Aorta (tissue), 5 donors: ENCODE measurements at regions not wholly inside any gene's neighbourhood (a gene's known extent, or its start where the extent isn't known, plus 50 kb on each side); places are given as distances from the start of the nearest gene placed in this dataset.

Source experiments
- ATAC-seq: fragments of 200-7000 bp; cut with Tn5 transposase; one replicate; pipeline ENCODE4 v1.9.1; 2022; ENCODE audit warnings: moderate library complexity; ENCODE audit not compliant: low FRiP score
- DNase-seq, 2 donors: peaks; one replicate each; pipeline ENCODE4 v3.0.0-alpha.2; 2020
- H3K27ac ChIP-seq, 2 donors: one replicate each; pipeline ENCODE4 v1.5.1; 2013; ENCODE audit warnings: low read length in 2 of 2, mild to moderate bottlenecking in 2 of 2, moderate library complexity in 2 of 2, control low read depth in 1 of 2, inconsistent platforms in 1 of 2, low read depth in 1 of 2
- H3K27me3 ChIP-seq, 2 donors: one replicate each; pipeline ENCODE4 v1.6.1; 2013; ENCODE audit warnings: control low read depth in 1 of 2, low read length in 1 of 2, mild to moderate bottlenecking in 1 of 2, moderate library complexity in 1 of 2; ENCODE audit not compliant: insufficient read depth in 2 of 2, control insufficient read depth in 1 of 2
- H3K36me3 ChIP-seq, 2 donors: one replicate each; pipeline ENCODE4 v1.6.1; 2013; ENCODE audit warnings: control low read depth in 1 of 2, low read length in 1 of 2, mild to moderate bottlenecking in 1 of 2; ENCODE audit not compliant: insufficient read depth in 2 of 2, control insufficient read depth in 1 of 2
- H3K4me1 ChIP-seq, 2 donors: one replicate each; pipeline ENCODE4 v1.6.1; 2013; ENCODE audit warnings: low read length in 2 of 2, control low read depth in 1 of 2, mild to moderate bottlenecking in 1 of 2, moderate library complexity in 1 of 2; ENCODE audit not compliant: insufficient read depth in 2 of 2, control insufficient read depth in 1 of 2
- H3K4me3 ChIP-seq, 2 donors: one replicate each; pipeline ENCODE4 v1.5.1; 2013; ENCODE audit warnings: low read length in 2 of 2, control low read depth in 1 of 2, mild to moderate bottlenecking in 1 of 2
- H3K9me3 ChIP-seq: one replicate; pipeline ENCODE4 v1.6.1; 2013; ENCODE audit warnings: mild to moderate bottlenecking, low read length; ENCODE audit not compliant: control insufficient read depth
- WGBS, 2 donors: extraction: QIAGEN DNeasy Blood & Tissue Kit; methylation state at CpG; one replicate each; pipeline ENCODE4 v1.1.7; 2013; 5-methylcytosine and 5-hydroxymethylcytosine counted together
- intact Hi-C, 2 donors: fragments of 100-400 bp; cut with DNase I; formaldehyde crosslinking; loops; one replicate each; pipeline versions ENCODE4 v1.14.2 to v1.15.0; 2022
- donor health status: healthy with polysubstance abuse.
- donor health status: Bipolar disorder and iron deficiency.
- donor health status: DM: no; HTN: no; CAD: no.
- donor health status: DM: no; HTN: no; CAD: no.
- donor health status: DM: yes; HTN: yes; CAD: no.

- Histone ChIP-seq H3K9me3 (no peaks in the 10 kb centered on the region), H3K27ac (no peak overlapping the region), H3K4me1 (peaks cover 4% of the 10 kb centered on the region in 2 donors), H3K4me3 (no peak overlapping the region), H3K27me3 (no peaks in the 10 kb centered on the region), H3K36me3 (no peaks in the 10 kb centered on the region)
- intact Hi-C loops = no loop called here
- ATAC-seq (no peak), DNase-seq (no peak)
- 88 to 92% methylated on average over 4 of the region's 4 CpGs for WGBS, 2 donors
Measured at GRCh38 chr3:170638988-170639387, 53.1 kb upstream of the SLC7A14 start.

- WGBS, 2 donors = 97% methylated on average over 3 of the region's 3 CpGs
- intact Hi-C loops = no loop called here
- Histone ChIP-seq H3K4me1 (peaks cover 0 to 2% of the 10 kb centered on the region in 2 donors), H3K36me3 (no peaks in the 10 kb centered on the region), H3K4me3 (no peak overlapping the region), H3K27me3 (no peaks in the 10 kb centered on the region), H3K9me3 (no peaks in the 10 kb centered on the region), H3K27ac (no peak overlapping the region)
- ATAC-seq = no peak
- DNase-seq = no peak
Measured at GRCh38 chr3:170637306-170637705, 51.4 kb upstream of the SLC7A14 start.

GRCh38 chr3:170636400-170636973 lies 50.6 kb upstream of the SLC7A14 start:
- Histone ChIP-seq H3K4me3 (no peak overlapping the region), H3K27me3 (no peaks in the 10 kb centered on the region), H3K9me3 (no peaks in the 10 kb centered on the region), H3K4me1 (peaks cover 0 to 3% of the 10 kb centered on the region in 2 donors), H3K27ac (no peak overlapping the region), H3K36me3 (no peaks in the 10 kb centered on the region)
- no peak for ATAC-seq
- intact Hi-C loops = no loop called here
- no peak for DNase-seq
- WGBS, 2 donors = 57 to 61% methylated on average over 5 of the region's 5 CpGs
